ENCODE measurements at regions not wholly inside any gene's neighbourhood (a gene's known extent, or its start where the extent isn't known, plus 50 kb on each side); places are given as distances from the start of the nearest gene placed in this dataset.

- ATAC-seq (replicated peaks): no peak
- Mint-ChIP-seq H3K36me3 (ENCODE audit: low read depth) (no peaks in the 10 kb centered on the region), H3K27me3 (peaks cover 37% of the 10 kb centered on the region), H3K4me3 (no peak overlapping the region), H3K27ac (no peak overlapping the region), H3K9me3 (peaks cover 27% of the 10 kb centered on the region), H3K4me1 (no peaks in the 10 kb centered on the region)
These were observed 161.7 kb downstream of the OPA1 start for GRCh38 chr3:193754719-193755118.

GRCh38 chr3:193756536-193756935 lies 163.5 kb downstream of the OPA1 start:
- no peak for ATAC-seq (replicated peaks)
- Mint-ChIP-seq H3K4me1 (no peaks in the 10 kb centered on the region), H3K4me3 (no peak overlapping the region), H3K9me3 (peaks cover 23% of the 10 kb centered on the region), H3K27ac (no peak overlapping the region), H3K27me3 (peaks cover 33% of the 10 kb centered on the region), H3K36me3 (ENCODE audit: low read depth) (no peaks in the 10 kb centered on the region)

GRCh38 chr3:193757457-193757856 lies 164.4 kb downstream of the OPA1 start:
- H3K4me3 Mint-ChIP-seq: no peak overlapping the region
- H3K4me1 Mint-ChIP-seq: no peaks in the 10 kb centered on the region
- peaks cover 28% of the 10 kb centered on the region for H3K27me3 Mint-ChIP-seq
- H3K36me3 Mint-ChIP-seq (ENCODE audit: low read depth): no peaks in the 10 kb centered on the region
- H3K9me3 Mint-ChIP-seq: peaks cover 23% of the 10 kb centered on the region
- no peak overlapping the region for H3K27ac Mint-ChIP-seq
- ATAC-seq (replicated peaks): no peak

- peaks cover 17% of the 10 kb centered on the region for H3K27me3 Mint-ChIP-seq
- ATAC-seq (replicated peaks): no peak
- no peaks in the 10 kb centered on the region for H3K4me1 Mint-ChIP-seq
- no peak overlapping the region for H3K27ac Mint-ChIP-seq
- H3K36me3 Mint-ChIP-seq (ENCODE audit: low read depth): no peaks in the 10 kb centered on the region
- no peak overlapping the region for H3K4me3 Mint-ChIP-seq
- peaks cover 16% of the 10 kb centered on the region for H3K9me3 Mint-ChIP-seq
These were observed 169.0 kb downstream of the OPA1 start for GRCh38 chr3:193761969-193762368.

- H3K4me3 Mint-ChIP-seq: no peak overlapping the region
- no peak for ATAC-seq (replicated peaks)
- no peak overlapping the region for H3K27ac Mint-ChIP-seq
- H3K36me3 Mint-ChIP-seq (ENCODE audit: low read depth): no peaks in the 10 kb centered on the region
- peaks cover 10% of the 10 kb centered on the region for H3K9me3 Mint-ChIP-seq
- H3K27me3 Mint-ChIP-seq: peaks cover 17% of the 10 kb centered on the region
- no peaks in the 10 kb centered on the region for H3K4me1 Mint-ChIP-seq
These were observed 169.6 kb downstream of the OPA1 start for GRCh38 chr3:193762657-193763056.

GRCh38 chr3:193764959-193765358 lies 172.0 kb downstream of the OPA1 start:
- Mint-ChIP-seq H3K27ac (no peak overlapping the region), H3K4me1 (no peaks in the 10 kb centered on the region), H3K4me3 (no peak overlapping the region), H3K36me3 (ENCODE audit: low read depth) (no peaks in the 10 kb centered on the region), H3K27me3 (peaks cover 11% of the 10 kb centered on the region), H3K9me3 (no peaks in the 10 kb centered on the region)
- ATAC-seq (replicated peaks): no peak

- Mint-ChIP-seq H3K27ac (no peak overlapping the region), H3K27me3 (peaks cover 10% of the 10 kb centered on the region), H3K4me3 (no peak overlapping the region), H3K4me1 (no peaks in the 10 kb centered on the region), H3K36me3 (ENCODE audit: low read depth) (no peaks in the 10 kb centered on the region), H3K9me3 (no peaks in the 10 kb centered on the region)
- no peak for ATAC-seq (replicated peaks)
These were observed 174.5 kb downstream of the OPA1 start for GRCh38 chr3:193767353-193768069.

- no peak overlapping the region for H3K27ac Mint-ChIP-seq
- no peaks in the 10 kb centered on the region for H3K9me3 Mint-ChIP-seq
- no peaks in the 10 kb centered on the region for H3K36me3 Mint-ChIP-seq (ENCODE audit: low read depth)
- no peak for ATAC-seq (replicated peaks)
- no peaks in the 10 kb centered on the region for H3K4me1 Mint-ChIP-seq
- H3K4me3 Mint-ChIP-seq: no peak overlapping the region
- H3K27me3 Mint-ChIP-seq: peaks cover 10% of the 10 kb centered on the region
These were observed 175.0 kb downstream of the OPA1 start for GRCh38 chr3:193768070-193768394.

- H3K9me3 Mint-ChIP-seq: no peaks in the 10 kb centered on the region
- no peaks in the 10 kb centered on the region for H3K36me3 Mint-ChIP-seq (ENCODE audit: low read depth)
- no peak for ATAC-seq (replicated peaks)
- H3K27me3 Mint-ChIP-seq: peaks cover 11% of the 10 kb centered on the region
- H3K4me3 Mint-ChIP-seq: no peak overlapping the region
- H3K27ac Mint-ChIP-seq: no peak overlapping the region
- H3K4me1 Mint-ChIP-seq: no peaks in the 10 kb centered on the region
These were observed 176.4 kb downstream of the OPA1 start for GRCh38 chr3:193769437-193769836.

GRCh38 chr3:193771011-193771652 lies 178.1 kb downstream of the OPA1 start:
- no peak for ATAC-seq (replicated peaks)
- Mint-ChIP-seq H3K4me3 (no peak overlapping the region), H3K9me3 (no peaks in the 10 kb centered on the region), H3K36me3 (ENCODE audit: low read depth) (no peaks in the 10 kb centered on the region), H3K27me3 (peaks cover 13% of the 10 kb centered on the region), H3K27ac (no peak overlapping the region), H3K4me1 (no peaks in the 10 kb centered on the region)

- no peaks in the 10 kb centered on the region for H3K4me1 Mint-ChIP-seq
- no peak overlapping the region for H3K27ac Mint-ChIP-seq
- peaks cover 13% of the 10 kb centered on the region for H3K27me3 Mint-ChIP-seq
- H3K36me3 Mint-ChIP-seq (ENCODE audit: low read depth): no peaks in the 10 kb centered on the region
- ATAC-seq (replicated peaks): no peak
- no peak overlapping the region for H3K4me3 Mint-ChIP-seq
- no peaks in the 10 kb centered on the region for H3K9me3 Mint-ChIP-seq
These were observed 178.8 kb downstream of the OPA1 start for GRCh38 chr3:193771653-193772421.

- no peak overlapping the region for H3K27ac Mint-ChIP-seq
- no peak for ATAC-seq (replicated peaks)
- no peak overlapping the region for H3K4me3 Mint-ChIP-seq
- peaks cover 13% of the 10 kb centered on the region for H3K27me3 Mint-ChIP-seq
- H3K36me3 Mint-ChIP-seq (ENCODE audit: low read depth): no peaks in the 10 kb centered on the region
- H3K4me1 Mint-ChIP-seq: no peaks in the 10 kb centered on the region
- H3K9me3 Mint-ChIP-seq: no peaks in the 10 kb centered on the region
These were observed 179.4 kb downstream of the OPA1 start for GRCh38 chr3:193772422-193772763.

- Mint-ChIP-seq H3K36me3 (ENCODE audit: low read depth) (no peaks in the 10 kb centered on the region), H3K4me3 (no peak overlapping the region), H3K27ac (no peak overlapping the region), H3K27me3 (peaks cover 13% of the 10 kb centered on the region), H3K4me1 (no peaks in the 10 kb centered on the region), H3K9me3 (no peaks in the 10 kb centered on the region)
- no peak for ATAC-seq (replicated peaks)
These were observed 180.5 kb downstream of the OPA1 start for GRCh38 chr3:193773266-193774220.

- peaks cover 21% of the 10 kb centered on the region for H3K27me3 Mint-ChIP-seq
- H3K27ac Mint-ChIP-seq: no peak overlapping the region
- no peaks in the 10 kb centered on the region for H3K4me1 Mint-ChIP-seq
These were observed 181.4 kb downstream of the OPA1 start for GRCh38 chr3:193774272-193774915.

More at GRCh38 chr3:193774272-193774915, 181.4 kb downstream of the OPA1 start:
- no peak for ATAC-seq (replicated peaks)
- Mint-ChIP-seq H3K4me3 (no peak overlapping the region), H3K36me3 (ENCODE audit: low read depth) (no peaks in the 10 kb centered on the region), H3K9me3 (no peaks in the 10 kb centered on the region)

All from activated T-helper 17 cell treated with anti-CD3 and anti-CD28 coated beads, Interleukin-2, amount 50 U/mL, for 72 hours (primary cell).